ENCODE measurements at regions not wholly inside any gene's neighbourhood (a gene's known extent, or its start where the extent isn't known, plus 50 kb on each side); places are given as distances from the start of the nearest gene placed in this dataset.

DNA sequence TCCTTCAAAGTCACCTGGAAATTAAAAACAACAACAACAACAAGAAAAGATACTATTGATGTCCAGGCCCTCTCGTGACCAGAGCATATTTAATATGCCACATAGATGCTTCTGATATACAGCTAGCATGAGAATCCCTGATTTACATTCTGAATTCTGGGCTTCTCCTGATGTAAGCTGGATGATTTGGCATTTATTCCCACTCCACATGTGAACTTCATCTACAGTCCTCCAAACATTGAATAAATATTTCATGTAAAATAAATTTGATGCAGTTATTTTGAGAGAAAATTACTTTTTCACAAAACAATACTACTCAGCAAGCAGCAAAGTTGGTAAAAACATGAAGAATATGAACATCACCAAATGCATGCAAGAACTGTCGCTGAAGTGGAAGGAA is 453.2 kb upstream of the SETBP1 start:
- Mint-ChIP-seq H3K27me3 (ENCODE audit: low read depth) (no peaks in the 10 kb centered on the region), H3K27ac (no peak overlapping the region), H3K9me3 (ENCODE audit: insufficient read depth) (no peaks in the 10 kb centered on the region), H3K36me3 (ENCODE audit: low read depth) (no peaks in the 10 kb centered on the region), H3K4me3 (no peak overlapping the region), H3K4me1 (ENCODE audit: low read depth) (no peaks in the 10 kb centered on the region)
- ChIA-PET CTCF (no interaction called here), POLR2A (no interaction called here)
- DNase-seq (no peak), ATAC-seq (no peak)

DNA sequence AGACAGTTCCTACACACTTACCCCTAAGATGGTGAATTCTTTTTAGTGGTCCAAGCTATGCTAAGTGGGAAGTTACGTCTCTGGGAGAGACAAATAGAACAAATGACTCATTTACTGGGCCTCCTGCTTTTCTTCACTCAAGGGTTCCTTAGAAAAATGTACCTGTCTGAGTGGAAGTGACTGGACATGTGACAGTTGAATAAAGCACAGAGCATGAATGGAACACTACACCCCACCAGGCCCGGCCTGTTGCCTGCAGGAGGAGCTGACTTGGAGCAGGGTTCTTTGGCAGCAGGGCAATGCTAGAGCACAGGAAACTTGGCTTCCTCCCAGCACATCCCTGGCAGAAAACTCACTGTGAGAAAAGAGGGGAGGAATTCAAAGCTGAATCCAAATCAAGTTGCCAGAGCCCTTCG is 451.0 kb upstream of the SETBP1 start:
- CTCF ChIA-PET, result no interaction called here
- no peak overlapping the region for H3K4me3 Mint-ChIP-seq
- no peaks in the 10 kb centered on the region for H3K36me3 Mint-ChIP-seq (ENCODE audit: low read depth)

GRCh38 chr18:44231936-44232335 is 448.8 kb upstream of the SETBP1 start:
- CTCF ChIA-PET, result no interaction called here
- DNase-seq, result no peak
- Mint-ChIP-seq H3K36me3 (ENCODE audit: low read depth) (no peaks in the 10 kb centered on the region), H3K27ac (no peak overlapping the region), H3K9me3 (ENCODE audit: insufficient read depth) (no peaks in the 10 kb centered on the region), H3K27me3 (ENCODE audit: low read depth) (no peaks in the 10 kb centered on the region), H3K4me1 (ENCODE audit: low read depth) (no peaks in the 10 kb centered on the region), H3K4me3 (no peak overlapping the region)
- POLR2A ChIA-PET, result no interaction called here
- ATAC-seq, result no peak

More for the DNA sequence above, 451.0 kb upstream of the SETBP1 start:
- H3K4me1 Mint-ChIP-seq (ENCODE audit: low read depth), result no peaks in the 10 kb centered on the region
- no peak overlapping the region for H3K27ac Mint-ChIP-seq
- POLR2A ChIA-PET, result no interaction called here
- no peaks in the 10 kb centered on the region for H3K9me3 Mint-ChIP-seq (ENCODE audit: insufficient read depth)
- DNase-seq (no peak), ATAC-seq (no peak)
- no peaks in the 10 kb centered on the region for H3K27me3 Mint-ChIP-seq (ENCODE audit: low read depth)

GRCh38 chr18:44232500-44232899 is 448.2 kb upstream of the SETBP1 start:
- no peaks in the 10 kb centered on the region for H3K27me3 Mint-ChIP-seq (ENCODE audit: low read depth)
- no peak overlapping the region for H3K4me3 Mint-ChIP-seq
- no peaks in the 10 kb centered on the region for H3K36me3 Mint-ChIP-seq (ENCODE audit: low read depth)
- H3K4me1 Mint-ChIP-seq (ENCODE audit: low read depth), result no peaks in the 10 kb centered on the region
- H3K27ac Mint-ChIP-seq, result no peak overlapping the region
- H3K9me3 Mint-ChIP-seq (ENCODE audit: insufficient read depth), result no peaks in the 10 kb centered on the region
- ChIA-PET CTCF (no interaction called here), POLR2A (no interaction called here)
- no peak for DNase-seq
- no peak for ATAC-seq

GRCh38 chr18:44238454-44238853 is 442.2 kb upstream of the SETBP1 start:
- no peak for DNase-seq
- ChIA-PET CTCF (interaction anchor here (1.3 kb wide), 1 partner anchor 8 kb away, joined by 4 read pairs; no protein-coding TSS in a partner anchor), POLR2A (no interaction called here)
- H3K4me3 Mint-ChIP-seq, result no peak overlapping the region
- no peaks in the 10 kb centered on the region for H3K36me3 Mint-ChIP-seq (ENCODE audit: low read depth)
- H3K9me3 Mint-ChIP-seq (ENCODE audit: insufficient read depth), result peaks cover 14% of the 10 kb centered on the region
- ATAC-seq, result no peak
- H3K4me1 Mint-ChIP-seq (ENCODE audit: low read depth), result no peaks in the 10 kb centered on the region
- no peaks in the 10 kb centered on the region for H3K27me3 Mint-ChIP-seq (ENCODE audit: low read depth)
- H3K27ac Mint-ChIP-seq, result no peak overlapping the region

GRCh38 chr18:44238911-44239310 is 441.8 kb upstream of the SETBP1 start:
- no peaks in the 10 kb centered on the region for H3K4me1 Mint-ChIP-seq (ENCODE audit: low read depth)
- CTCF ChIA-PET, result interaction anchor here (1.3 kb wide), 1 partner anchor 8 kb away, joined by 4 read pairs; no protein-coding TSS in a partner anchor
- ATAC-seq (no peak), DNase-seq (no peak)
- H3K36me3 Mint-ChIP-seq (ENCODE audit: low read depth), result no peaks in the 10 kb centered on the region
- POLR2A ChIA-PET, result no interaction called here
- no peak overlapping the region for H3K4me3 Mint-ChIP-seq
- no peaks in the 10 kb centered on the region for H3K27me3 Mint-ChIP-seq (ENCODE audit: low read depth)
- H3K27ac Mint-ChIP-seq, result no peak overlapping the region
- peaks cover 14% of the 10 kb centered on the region for H3K9me3 Mint-ChIP-seq (ENCODE audit: insufficient read depth)

DNA sequence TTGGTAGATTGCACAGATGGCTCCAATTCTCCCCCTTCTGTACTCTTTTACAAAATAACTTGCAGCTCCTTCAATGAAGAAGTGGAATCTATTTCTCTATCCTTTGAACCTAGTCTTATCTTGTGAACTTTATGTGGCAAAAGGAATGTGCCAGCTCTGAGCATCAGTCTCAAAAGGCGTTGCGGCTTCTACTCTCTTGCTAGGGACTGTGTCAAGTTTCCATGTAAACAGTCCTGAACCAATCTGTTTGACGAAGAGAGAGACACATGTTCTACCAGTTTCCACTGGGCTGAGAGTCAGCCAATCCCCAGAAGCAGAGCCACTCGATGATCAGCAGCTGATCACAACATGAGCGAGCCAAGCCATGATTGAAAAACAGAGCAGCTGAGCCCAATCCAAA is 439.7 kb upstream of the SETBP1 start:
- ChIA-PET POLR2A (no interaction called here), CTCF (no interaction called here)
- Mint-ChIP-seq H3K27ac (no peak overlapping the region), H3K36me3 (ENCODE audit: low read depth) (no peaks in the 10 kb centered on the region), H3K4me1 (ENCODE audit: low read depth) (no peaks in the 10 kb centered on the region), H3K4me3 (no peak overlapping the region), H3K9me3 (ENCODE audit: insufficient read depth) (peaks cover 14% of the 10 kb centered on the region), H3K27me3 (ENCODE audit: low read depth) (no peaks in the 10 kb centered on the region)
- DNase-seq, result no peak
- no peak for ATAC-seq

GRCh38 chr18:44245019-44245418 is 435.7 kb upstream of the SETBP1 start:
- DNase-seq (no peak), ATAC-seq (no peak)
- ChIA-PET CTCF (no interaction called here), POLR2A (no interaction called here)
- H3K4me3 Mint-ChIP-seq, result no peak overlapping the region
- H3K27me3 Mint-ChIP-seq (ENCODE audit: low read depth), result no peaks in the 10 kb centered on the region
- peaks cover 14% of the 10 kb centered on the region for H3K9me3 Mint-ChIP-seq (ENCODE audit: insufficient read depth)
- H3K27ac Mint-ChIP-seq, result no peak overlapping the region
- no peaks in the 10 kb centered on the region for H3K4me1 Mint-ChIP-seq (ENCODE audit: low read depth)
- H3K36me3 Mint-ChIP-seq (ENCODE audit: low read depth), result no peaks in the 10 kb centered on the region

DNA sequence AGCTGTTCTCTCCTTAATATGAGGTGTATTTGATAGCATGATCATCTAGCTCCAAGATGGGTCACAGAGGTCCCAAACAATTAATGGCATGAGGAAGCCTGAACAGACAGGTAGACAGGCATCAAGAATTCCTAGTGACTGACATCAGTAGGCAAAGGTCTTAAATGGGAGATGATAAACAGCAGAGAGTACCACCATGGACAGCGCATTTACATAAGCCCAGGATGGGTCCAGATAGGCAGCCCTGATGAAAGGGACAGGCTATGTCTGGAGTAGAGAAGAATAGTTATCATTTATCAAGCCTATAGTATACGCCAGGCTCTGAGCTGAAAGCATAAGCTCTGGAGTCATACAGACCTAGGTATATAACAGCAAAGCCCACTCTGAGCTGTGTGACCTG is 434.7 kb upstream of the SETBP1 start:
- Mint-ChIP-seq H3K27ac (no peak overlapping the region), H3K27me3 (ENCODE audit: low read depth) (no peaks in the 10 kb centered on the region), H3K9me3 (ENCODE audit: insufficient read depth) (peaks cover 14% of the 10 kb centered on the region), H3K4me3 (no peak overlapping the region), H3K36me3 (ENCODE audit: low read depth) (no peaks in the 10 kb centered on the region), H3K4me1 (ENCODE audit: low read depth) (no peaks in the 10 kb centered on the region)
- ATAC-seq (no peak), DNase-seq (no peak)
- POLR2A ChIA-PET, result no interaction called here
- CTCF ChIA-PET, result no interaction called here

DNA sequence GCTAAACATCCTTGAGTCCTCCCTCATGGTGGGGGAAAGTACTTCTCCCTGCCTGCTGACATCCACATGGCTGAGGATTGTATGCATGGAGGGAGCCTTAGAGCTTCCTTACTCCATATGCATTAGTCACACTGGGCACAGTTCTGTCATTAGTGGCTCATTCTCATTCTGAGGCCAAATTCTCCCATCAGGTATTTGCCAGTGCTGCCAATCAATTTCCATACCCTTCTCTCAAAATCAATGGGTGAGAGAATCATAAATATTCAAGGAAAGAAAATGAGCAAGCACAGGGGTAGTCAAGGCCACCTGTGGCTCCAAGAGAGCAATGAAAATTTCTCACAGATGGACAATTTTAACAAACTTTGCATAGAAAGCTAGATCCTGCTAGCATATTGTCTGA is 422.6 kb upstream of the SETBP1 start:
- H3K36me3 Mint-ChIP-seq (ENCODE audit: low read depth), result no peaks in the 10 kb centered on the region
- H3K27me3 Mint-ChIP-seq (ENCODE audit: low read depth), result no peaks in the 10 kb centered on the region
- POLR2A ChIA-PET, result no interaction called here
- no peak overlapping the region for H3K27ac Mint-ChIP-seq
- ATAC-seq, result no peak
- no peak overlapping the region for H3K4me3 Mint-ChIP-seq
- no peaks in the 10 kb centered on the region for H3K4me1 Mint-ChIP-seq (ENCODE audit: low read depth)
- DNase-seq, result no peak
- CTCF ChIA-PET, result no interaction called here
- peaks cover 8% of the 10 kb centered on the region for H3K9me3 Mint-ChIP-seq (ENCODE audit: insufficient read depth)

GRCh38 chr18:44258576-44258975 is 422.1 kb upstream of the SETBP1 start:
- Mint-ChIP-seq H3K36me3 (ENCODE audit: low read depth) (no peaks in the 10 kb centered on the region), H3K4me3 (no peak overlapping the region), H3K27me3 (ENCODE audit: low read depth) (no peaks in the 10 kb centered on the region), H3K9me3 (ENCODE audit: insufficient read depth) (peaks cover 8% of the 10 kb centered on the region), H3K4me1 (ENCODE audit: low read depth) (no peaks in the 10 kb centered on the region), H3K27ac (no peak overlapping the region)
- DNase-seq (no peak), ATAC-seq (no peak)
- ChIA-PET POLR2A (no interaction called here), CTCF (no interaction called here)

GRCh38 chr18:44259610-44260009 is 421.1 kb upstream of the SETBP1 start:
- H3K27me3 Mint-ChIP-seq (ENCODE audit: low read depth), result no peaks in the 10 kb centered on the region
- ChIA-PET POLR2A (no interaction called here), CTCF (no interaction called here)

GRCh38 chr18:44265437-44265836 is 415.3 kb upstream of the SETBP1 start:
- H3K27me3 Mint-ChIP-seq (ENCODE audit: low read depth), result no peaks in the 10 kb centered on the region
- peaks cover 3% of the 10 kb centered on the region for H3K4me1 Mint-ChIP-seq (ENCODE audit: low read depth)
- DNase-seq (no peak), ATAC-seq (no peak)
- H3K36me3 Mint-ChIP-seq (ENCODE audit: low read depth), result no peaks in the 10 kb centered on the region
- H3K9me3 Mint-ChIP-seq (ENCODE audit: insufficient read depth), result peaks cover 8% of the 10 kb centered on the region
- H3K27ac Mint-ChIP-seq, result no peak overlapping the region
- no peak overlapping the region for H3K4me3 Mint-ChIP-seq
- CTCF ChIA-PET, result no interaction called here
- POLR2A ChIA-PET, result no interaction called here

More at GRCh38 chr18:44259610-44260009, 421.1 kb upstream of the SETBP1 start:
- H3K9me3 Mint-ChIP-seq (ENCODE audit: insufficient read depth), result peaks cover 8% of the 10 kb centered on the region
- H3K27ac Mint-ChIP-seq, result no peak overlapping the region
- no peaks in the 10 kb centered on the region for H3K36me3 Mint-ChIP-seq (ENCODE audit: low read depth)
- no peaks in the 10 kb centered on the region for H3K4me1 Mint-ChIP-seq (ENCODE audit: low read depth)
- ATAC-seq (no peak), DNase-seq (no peak)
- H3K4me3 Mint-ChIP-seq, result no peak overlapping the region
